ENCODE measurements at regions not wholly inside any gene's neighbourhood (a gene's known extent, or its start where the extent isn't known, plus 50 kb on each side); places are given as distances from the start of the nearest gene placed in this dataset.
A peak's percentile ranks its signal among the peaks of the same experiment; 100 is the strongest.

GRCh38 chr2:120586507-120587278 is 149.0 kb upstream of the GLI2 start:
- Histone ChIP-seq H3K4me3 (ENCODE audit: low read length in 2 of 2) (no peak overlapping the region), H3K4me1 (ENCODE audit: control insufficient read depth in 2 of 2, insufficient read depth in 2 of 2, low read length in 2 of 2) (peaks cover 0 to 4% of the 10 kb centered on the region in 2 donors), H3K36me3 (ENCODE audit: control insufficient read depth in 2 of 2, insufficient read depth in 2 of 2, low read length in 1 of 2) (no peaks in the 10 kb centered on the region), H3K27ac (ENCODE audit: low read depth in 1 of 2, low read length in 1 of 2) (no peak overlapping the region), H3K9me3 (ENCODE audit: control insufficient read depth in 2 of 2, insufficient read depth in 1 of 2, low read length in 1 of 2) (no peaks in the 10 kb centered on the region), H3K27me3 (ENCODE audit: control insufficient read depth in 2 of 2, insufficient read depth in 1 of 2, low read length in 1 of 2) (peaks cover 28 to 64% of the 10 kb centered on the region in 2 donors)
- WGBS, result 18% methylated on average over 41 of the region's 41 CpGs
- no peak for DNase-seq (ENCODE audit: low read depth in 6 of 9, low spot score in 9 of 9)

GRCh38 chr2:120587279-120587996 is 148.2 kb upstream of the GLI2 start:
- Histone ChIP-seq H3K27ac (ENCODE audit: low read depth in 1 of 2, low read length in 1 of 2) (no peak overlapping the region), H3K36me3 (ENCODE audit: control insufficient read depth in 2 of 2, insufficient read depth in 2 of 2, low read length in 1 of 2) (no peaks in the 10 kb centered on the region), H3K4me1 (ENCODE audit: control insufficient read depth in 2 of 2, insufficient read depth in 2 of 2, low read length in 2 of 2) (peaks cover 0 to 4% of the 10 kb centered on the region in 2 donors), H3K4me3 (ENCODE audit: low read length in 2 of 2) (peak overlapping the region in 1 of 2 donors; percentile 9), H3K9me3 (ENCODE audit: control insufficient read depth in 2 of 2, insufficient read depth in 1 of 2, low read length in 1 of 2) (no peaks in the 10 kb centered on the region), H3K27me3 (ENCODE audit: control insufficient read depth in 2 of 2, insufficient read depth in 1 of 2, low read length in 1 of 2) (peaks cover 28 to 63% of the 10 kb centered on the region in 2 donors)
- no peak for DNase-seq (ENCODE audit: low read depth in 6 of 9, low spot score in 9 of 9)
- WGBS, result 5% methylated on average over 68 of the region's 68 CpGs

- peaks cover 28 to 63% of the 10 kb centered on the region in 2 donors for H3K27me3 ChIP-seq (ENCODE audit: control insufficient read depth in 2 of 2, insufficient read depth in 1 of 2, low read length in 1 of 2)
- no peaks in the 10 kb centered on the region for H3K36me3 ChIP-seq (ENCODE audit: control insufficient read depth in 2 of 2, insufficient read depth in 2 of 2, low read length in 1 of 2)
- DNase-seq (ENCODE audit: low read depth in 6 of 9, low spot score in 9 of 9), result no peak
- no peak overlapping the region for H3K4me3 ChIP-seq (ENCODE audit: low read length in 2 of 2)
- H3K9me3 ChIP-seq (ENCODE audit: control insufficient read depth in 2 of 2, insufficient read depth in 1 of 2, low read length in 1 of 2), result no peaks in the 10 kb centered on the region
- H3K27ac ChIP-seq (ENCODE audit: low read depth in 1 of 2, low read length in 1 of 2), result no peak overlapping the region
- 65% methylated on average over 6 of the region's 6 CpGs for WGBS
- H3K4me1 ChIP-seq (ENCODE audit: control insufficient read depth in 2 of 2, insufficient read depth in 2 of 2, low read length in 2 of 2), result peaks cover 0 to 4% of the 10 kb centered on the region in 2 donors
Observed at GRCh38 chr2:120587997-120588336, 147.7 kb upstream of the GLI2 start.

GRCh38 chr2:120589771-120590608 is 145.7 kb upstream of the GLI2 start:
- peaks cover 28 to 60% of the 10 kb centered on the region in 2 donors for H3K27me3 ChIP-seq (ENCODE audit: control insufficient read depth in 2 of 2, insufficient read depth in 1 of 2, low read length in 1 of 2)
- peaks cover 0 to 4% of the 10 kb centered on the region in 2 donors for H3K4me1 ChIP-seq (ENCODE audit: control insufficient read depth in 2 of 2, insufficient read depth in 2 of 2, low read length in 2 of 2)
- 84% methylated on average over 8 of the region's 8 CpGs for WGBS
- no peaks in the 10 kb centered on the region for H3K36me3 ChIP-seq (ENCODE audit: control insufficient read depth in 2 of 2, insufficient read depth in 2 of 2, low read length in 1 of 2)
- H3K9me3 ChIP-seq (ENCODE audit: control insufficient read depth in 2 of 2, insufficient read depth in 1 of 2, low read length in 1 of 2), result no peaks in the 10 kb centered on the region
- H3K4me3 ChIP-seq (ENCODE audit: low read length in 2 of 2), result no peak overlapping the region
- no peak for DNase-seq (ENCODE audit: low read depth in 6 of 9, low spot score in 9 of 9)
- no peak overlapping the region for H3K27ac ChIP-seq (ENCODE audit: low read depth in 1 of 2, low read length in 1 of 2)

- DNase-seq (ENCODE audit: low read depth in 6 of 9, low spot score in 9 of 9), result no peak
- no peak overlapping the region for H3K4me3 ChIP-seq (ENCODE audit: low read length in 2 of 2)
- no peaks in the 10 kb centered on the region for H3K36me3 ChIP-seq (ENCODE audit: control insufficient read depth in 2 of 2, insufficient read depth in 2 of 2, low read length in 1 of 2)
- 92% methylated on average over 1 of the region's 1 CpG for WGBS
- no peak overlapping the region for H3K27ac ChIP-seq (ENCODE audit: low read depth in 1 of 2, low read length in 1 of 2)
- peaks cover 28 to 51% of the 10 kb centered on the region in 2 donors for H3K27me3 ChIP-seq (ENCODE audit: control insufficient read depth in 2 of 2, insufficient read depth in 1 of 2, low read length in 1 of 2)
- H3K9me3 ChIP-seq (ENCODE audit: control insufficient read depth in 2 of 2, insufficient read depth in 1 of 2, low read length in 1 of 2), result no peaks in the 10 kb centered on the region
- H3K4me1 ChIP-seq (ENCODE audit: control insufficient read depth in 2 of 2, insufficient read depth in 2 of 2, low read length in 2 of 2), result peaks cover 0 to 4% of the 10 kb centered on the region in 2 donors
Observed at GRCh38 chr2:120590841-120591240, 144.8 kb upstream of the GLI2 start.

GRCh38 chr2:120591572-120591971 is 144.1 kb upstream of the GLI2 start:
- H3K4me3 ChIP-seq (ENCODE audit: low read length in 2 of 2), result no peak overlapping the region
- peaks cover 24 to 44% of the 10 kb centered on the region in 2 donors for H3K27me3 ChIP-seq (ENCODE audit: control insufficient read depth in 2 of 2, insufficient read depth in 1 of 2, low read length in 1 of 2)
- no peak overlapping the region for H3K27ac ChIP-seq (ENCODE audit: low read depth in 1 of 2, low read length in 1 of 2)
- no peaks in the 10 kb centered on the region for H3K9me3 ChIP-seq (ENCODE audit: control insufficient read depth in 2 of 2, insufficient read depth in 1 of 2, low read length in 1 of 2)
- no peaks in the 10 kb centered on the region for H3K36me3 ChIP-seq (ENCODE audit: control insufficient read depth in 2 of 2, insufficient read depth in 2 of 2, low read length in 1 of 2)
- peaks cover 0 to 4% of the 10 kb centered on the region in 2 donors for H3K4me1 ChIP-seq (ENCODE audit: control insufficient read depth in 2 of 2, insufficient read depth in 2 of 2, low read length in 2 of 2)
- WGBS, result 88% methylated on average over 7 of the region's 7 CpGs
- no peak for DNase-seq (ENCODE audit: low read depth in 6 of 9, low spot score in 9 of 9)

GRCh38 chr2:120592084-120592483 is 143.6 kb upstream of the GLI2 start:
- WGBS, result 90% methylated on average over 10 of the region's 10 CpGs
- Histone ChIP-seq H3K27me3 (ENCODE audit: control insufficient read depth in 2 of 2, insufficient read depth in 1 of 2, low read length in 1 of 2) (peaks cover 19 to 39% of the 10 kb centered on the region in 2 donors), H3K4me3 (ENCODE audit: low read length in 2 of 2) (no peak overlapping the region), H3K4me1 (ENCODE audit: control insufficient read depth in 2 of 2, insufficient read depth in 2 of 2, low read length in 2 of 2) (no peaks in the 10 kb centered on the region), H3K36me3 (ENCODE audit: control insufficient read depth in 2 of 2, insufficient read depth in 2 of 2, low read length in 1 of 2) (no peaks in the 10 kb centered on the region), H3K9me3 (ENCODE audit: control insufficient read depth in 2 of 2, insufficient read depth in 1 of 2, low read length in 1 of 2) (no peaks in the 10 kb centered on the region), H3K27ac (ENCODE audit: low read depth in 1 of 2, low read length in 1 of 2) (no peak overlapping the region)
- DNase-seq (ENCODE audit: low read depth in 6 of 9, low spot score in 9 of 9), result no peak

GRCh38 chr2:120593921-120594686 is 141.6 kb upstream of the GLI2 start:
- no peak for DNase-seq (ENCODE audit: low read depth in 6 of 9, low spot score in 9 of 9)
- 93% methylated on average over 9 of the region's 9 CpGs for WGBS

More at GRCh38 chr2:120593921-120594686, 141.6 kb upstream of the GLI2 start:
- peaks cover 5 to 19% of the 10 kb centered on the region in 2 donors for H3K27me3 ChIP-seq (ENCODE audit: control insufficient read depth in 2 of 2, insufficient read depth in 1 of 2, low read length in 1 of 2)
- H3K4me3 ChIP-seq (ENCODE audit: low read length in 2 of 2), result no peak overlapping the region
- H3K27ac ChIP-seq (ENCODE audit: low read depth in 1 of 2, low read length in 1 of 2), result no peak overlapping the region
- H3K9me3 ChIP-seq (ENCODE audit: control insufficient read depth in 2 of 2, insufficient read depth in 1 of 2, low read length in 1 of 2), result no peaks in the 10 kb centered on the region
- no peaks in the 10 kb centered on the region for H3K4me1 ChIP-seq (ENCODE audit: control insufficient read depth in 2 of 2, insufficient read depth in 2 of 2, low read length in 2 of 2)
- H3K36me3 ChIP-seq (ENCODE audit: control insufficient read depth in 2 of 2, insufficient read depth in 2 of 2, low read length in 1 of 2), result no peaks in the 10 kb centered on the region
